IPS-15b (cell line): ENCODE measurements at regions not wholly inside any gene's neighbourhood (a gene's known extent, or its start where the extent isn't known, plus 50 kb on each side); places are given as distances from the start of the nearest gene placed in this dataset.

ENCODE experiments used
- H3K27me3 ChIP-seq: one replicate; pipeline ENCODE4 v1.6.1; 2013; ENCODE audit warnings: low read length; ENCODE audit not compliant: control insufficient read depth, insufficient read depth
- H3K36me3 ChIP-seq: one replicate; pipeline ENCODE4 v1.6.1; 2013; ENCODE audit warnings: low read length; ENCODE audit not compliant: control insufficient read depth, insufficient read depth
- H3K4me1 ChIP-seq: one replicate; pipeline ENCODE4 v1.6.1; 2013; ENCODE audit warnings: mild to moderate bottlenecking, low read length; ENCODE audit not compliant: control insufficient read depth, insufficient read depth
- H3K4me3 ChIP-seq: one replicate; pipeline ENCODE4 v1.5.1; 2013; ENCODE audit warnings: low read depth, low read length
- H3K9ac ChIP-seq: one replicate; pipeline ENCODE4 v1.6.1; 2013; ENCODE audit warnings: low read depth, mild to moderate bottlenecking, low read length
- H3K9me3 ChIP-seq: one replicate; pipeline ENCODE4 v1.6.1; 2013; ENCODE audit warnings: mild to moderate bottlenecking, low read length; ENCODE audit not compliant: control insufficient read depth, insufficient read depth

DNA sequence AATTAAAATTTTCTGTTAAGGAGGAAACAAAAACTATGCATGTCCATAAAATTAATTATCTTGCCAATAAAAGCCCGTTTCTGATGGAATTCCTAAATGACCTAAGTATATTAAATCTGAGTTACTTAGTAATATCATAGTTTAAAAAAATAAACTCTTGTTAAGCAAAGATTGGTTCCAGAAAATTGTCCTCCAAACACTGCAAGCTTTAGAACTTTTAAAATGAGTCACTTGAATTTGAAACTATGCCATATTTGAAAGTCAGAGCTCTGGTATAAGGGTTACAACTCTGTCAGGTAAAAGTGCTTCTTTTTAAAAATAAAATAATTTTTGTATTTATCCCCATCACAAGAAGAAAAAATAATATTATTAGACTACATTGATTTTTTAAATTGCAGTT is 409.5 kb downstream of the PLPP3 start:
- H3K36me3 ChIP-seq = no peaks in the 10 kb centered on the region
- no peak overlapping the region for H3K9ac ChIP-seq
- H3K27me3 ChIP-seq = no peaks in the 10 kb centered on the region
- H3K4me3 ChIP-seq = no peak overlapping the region
- H3K9me3 ChIP-seq = no peaks in the 10 kb centered on the region
- peaks cover 8% of the 10 kb centered on the region for H3K4me1 ChIP-seq

DNA sequence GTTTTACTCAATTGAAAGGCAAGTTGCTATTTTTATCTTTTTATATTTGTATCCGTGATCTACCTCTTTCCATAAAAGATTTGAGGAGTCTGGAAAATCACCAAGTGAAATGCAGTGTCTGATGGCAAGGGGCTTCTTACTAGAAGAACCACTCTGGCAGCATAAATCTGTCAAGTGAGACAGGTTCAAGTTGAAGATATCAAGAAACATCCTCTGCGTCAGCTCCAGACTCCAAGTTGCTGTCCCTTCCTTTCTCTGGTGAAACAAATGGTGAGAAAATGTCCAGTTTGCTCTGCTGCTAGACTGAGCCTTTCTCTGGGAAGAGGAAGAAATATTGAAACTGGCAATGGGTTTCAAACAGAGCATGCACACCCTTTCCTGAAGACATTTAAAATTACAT is 411.2 kb downstream of the PLPP3 start:
- Histone ChIP-seq H3K36me3 (no peaks in the 10 kb centered on the region), H3K9ac (no peak overlapping the region), H3K4me3 (no peak overlapping the region), H3K4me1 (peaks cover 8% of the 10 kb centered on the region), H3K27me3 (no peaks in the 10 kb centered on the region), H3K9me3 (no peaks in the 10 kb centered on the region)

DNA sequence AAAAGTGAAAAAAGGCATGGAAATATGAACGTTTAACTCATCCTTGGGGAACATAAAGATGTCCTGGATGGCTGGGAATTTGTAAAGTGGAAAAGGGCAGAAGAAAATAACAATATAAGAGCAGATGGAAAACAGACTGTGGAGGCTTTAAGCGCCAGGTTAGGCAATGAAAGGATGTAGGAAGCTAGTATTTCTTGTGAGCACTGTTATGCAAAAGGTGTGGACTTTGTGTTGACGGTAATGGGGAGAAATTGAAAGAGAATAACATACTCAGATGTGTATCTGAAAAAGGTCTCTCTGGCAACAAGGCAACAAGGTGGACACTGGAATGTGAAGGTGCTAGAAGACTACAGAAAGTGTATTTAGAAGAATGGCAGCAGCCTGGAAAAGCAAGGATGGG is 411.8 kb downstream of the PLPP3 start:
- no peaks in the 10 kb centered on the region for H3K36me3 ChIP-seq
- H3K4me1 ChIP-seq = peaks cover 8% of the 10 kb centered on the region
- H3K4me3 ChIP-seq = no peak overlapping the region
- no peak overlapping the region for H3K9ac ChIP-seq
- H3K27me3 ChIP-seq = no peaks in the 10 kb centered on the region
- no peaks in the 10 kb centered on the region for H3K9me3 ChIP-seq

DNA sequence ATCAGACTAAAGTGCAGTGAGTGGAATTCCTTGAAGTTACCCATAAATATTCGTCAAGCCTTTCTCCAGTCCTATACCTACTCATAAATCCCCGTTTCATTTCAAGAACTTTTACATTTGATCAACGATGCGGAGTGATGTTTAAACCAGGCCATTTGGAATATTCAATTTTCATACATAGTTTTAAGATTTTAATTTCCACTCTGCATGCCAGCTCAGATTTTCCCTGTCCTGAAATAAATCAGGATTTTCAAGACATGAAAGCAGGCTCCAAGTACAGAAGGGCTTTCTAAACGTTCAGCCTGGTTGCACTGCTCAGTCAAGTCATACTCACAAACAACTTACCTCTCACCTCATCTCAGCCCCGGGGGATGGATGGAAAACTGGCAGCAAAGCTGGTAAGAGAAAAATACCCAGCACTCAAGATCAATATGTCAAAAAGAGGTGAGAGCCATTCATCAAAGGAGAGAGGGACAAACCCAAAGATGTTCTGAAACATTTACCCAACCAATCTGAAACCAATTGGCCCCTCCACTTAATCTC is 418.5 kb downstream of the PLPP3 start:
- Histone ChIP-seq H3K4me3 (no peak overlapping the region), H3K9me3 (no peaks in the 10 kb centered on the region), H3K4me1 (no peaks in the 10 kb centered on the region), H3K27me3 (no peaks in the 10 kb centered on the region), H3K9ac (no peak overlapping the region), H3K36me3 (no peaks in the 10 kb centered on the region)

DNA sequence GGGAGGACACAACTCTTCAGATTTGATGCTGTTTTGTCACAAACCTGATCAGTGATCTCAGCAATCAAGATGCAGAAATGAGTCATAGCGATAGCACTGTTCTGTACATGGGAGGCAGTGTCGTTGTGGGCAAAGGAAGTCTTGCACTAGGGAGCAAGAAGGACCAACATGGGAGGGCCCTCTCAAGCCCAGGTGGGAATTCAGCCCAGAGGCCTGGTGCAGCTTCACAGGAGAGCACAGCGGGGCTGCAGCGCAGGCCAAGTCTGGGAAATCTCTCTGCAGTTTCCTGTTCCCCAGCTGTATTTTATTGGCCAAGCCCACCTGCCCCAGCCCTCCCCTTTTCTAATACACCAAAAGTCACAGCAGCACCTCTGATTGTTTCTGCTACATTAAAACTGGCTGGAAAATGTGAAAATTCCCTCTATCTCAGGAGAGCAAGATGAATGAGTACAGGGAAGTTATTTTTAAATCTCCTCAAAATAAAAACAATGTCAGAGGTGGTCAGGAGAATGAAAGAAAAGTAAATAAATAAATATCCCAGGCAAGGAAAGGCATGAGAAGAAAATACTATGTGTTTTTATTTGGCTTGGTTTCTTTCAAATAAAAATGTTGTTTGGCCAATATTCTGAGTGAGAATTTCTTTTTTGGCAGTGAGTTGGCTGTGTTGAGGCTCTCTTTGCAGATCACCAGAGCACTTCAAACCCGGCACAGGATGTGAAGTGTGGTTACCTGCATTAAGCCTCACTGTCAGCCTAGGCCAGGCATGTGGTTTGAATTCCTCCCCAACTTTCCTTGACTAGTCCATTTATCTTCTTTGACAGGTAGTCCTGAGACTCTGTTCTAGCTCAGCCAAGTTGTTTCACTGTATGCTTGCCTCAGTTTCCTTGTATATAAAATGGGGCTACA is 422.1 kb downstream of the PLPP3 start:
- H3K9me3 ChIP-seq = no peaks in the 10 kb centered on the region
- no peaks in the 10 kb centered on the region for H3K27me3 ChIP-seq
- no peak overlapping the region for H3K9ac ChIP-seq
- H3K4me3 ChIP-seq = no peak overlapping the region
- H3K36me3 ChIP-seq = no peaks in the 10 kb centered on the region
- no peaks in the 10 kb centered on the region for H3K4me1 ChIP-seq

DNA sequence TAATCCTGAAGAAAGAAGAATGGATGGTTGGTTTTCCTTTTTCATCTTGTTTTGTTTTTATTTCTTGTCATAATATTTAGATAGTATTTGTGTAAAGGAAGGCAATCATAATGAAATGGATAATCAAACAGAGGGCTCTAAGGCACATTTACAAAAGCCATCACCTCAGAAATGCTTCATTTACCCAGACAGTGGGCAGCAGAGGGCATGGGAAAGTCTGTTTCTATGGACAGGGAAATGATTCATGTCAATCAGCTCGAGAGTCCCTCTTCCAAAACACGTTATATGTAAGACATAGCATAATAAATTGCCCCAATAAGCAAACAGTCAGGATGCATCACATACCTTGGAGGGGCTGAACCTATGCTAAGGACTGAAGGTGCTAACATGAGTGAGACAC is 426.1 kb downstream of the PLPP3 start:
- Histone ChIP-seq H3K9ac (no peak overlapping the region), H3K4me3 (no peak overlapping the region), H3K9me3 (no peaks in the 10 kb centered on the region), H3K4me1 (no peaks in the 10 kb centered on the region), H3K27me3 (no peaks in the 10 kb centered on the region), H3K36me3 (no peaks in the 10 kb centered on the region)

DNA sequence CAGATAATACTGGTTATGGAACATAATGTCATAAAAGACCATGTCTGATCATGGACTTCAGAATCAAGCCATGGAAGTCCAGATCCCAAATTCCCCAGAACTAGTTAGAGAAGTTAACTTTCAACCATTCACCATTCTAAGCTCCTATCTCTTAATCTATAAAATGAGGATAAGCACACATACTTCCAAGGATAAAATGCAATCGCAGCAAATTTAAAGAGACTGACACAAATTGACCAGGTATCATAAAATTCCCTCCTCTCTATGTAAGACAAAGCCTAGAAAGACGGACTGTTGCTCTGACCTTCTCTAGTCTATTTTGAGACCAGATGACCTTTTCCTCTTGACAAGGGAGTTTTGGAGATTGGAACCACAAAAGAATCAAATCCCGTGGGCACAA is 426.7 kb downstream of the PLPP3 start:
- H3K36me3 ChIP-seq = no peaks in the 10 kb centered on the region
- H3K9ac ChIP-seq = no peak overlapping the region
- H3K27me3 ChIP-seq = no peaks in the 10 kb centered on the region
- H3K4me1 ChIP-seq = no peaks in the 10 kb centered on the region
- no peaks in the 10 kb centered on the region for H3K9me3 ChIP-seq
- no peak overlapping the region for H3K4me3 ChIP-seq

DNA sequence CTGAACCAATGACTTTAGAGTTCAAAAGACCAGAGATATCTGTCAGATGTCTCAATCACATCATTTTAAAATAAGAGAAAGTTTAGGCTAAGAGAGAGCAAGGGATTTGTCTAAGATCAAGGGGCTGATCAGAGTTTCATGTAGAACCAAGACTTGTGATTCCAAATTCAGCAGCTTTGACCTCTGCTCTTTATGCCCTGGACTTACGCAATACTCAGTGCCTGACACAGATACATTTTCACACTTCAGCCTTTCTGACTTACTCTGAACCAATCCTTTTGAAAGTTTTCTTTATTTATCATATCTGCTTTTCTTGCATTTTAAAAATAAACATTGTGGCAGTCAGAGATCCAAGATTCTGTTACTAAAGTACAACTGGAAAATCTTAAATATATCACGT is 428.0 kb downstream of the PLPP3 start:
- H3K36me3 ChIP-seq = no peaks in the 10 kb centered on the region
- H3K4me1 ChIP-seq = no peaks in the 10 kb centered on the region
- H3K27me3 ChIP-seq = no peaks in the 10 kb centered on the region
- H3K9me3 ChIP-seq = no peaks in the 10 kb centered on the region
- no peak overlapping the region for H3K4me3 ChIP-seq
- no peak overlapping the region for H3K9ac ChIP-seq

DNA sequence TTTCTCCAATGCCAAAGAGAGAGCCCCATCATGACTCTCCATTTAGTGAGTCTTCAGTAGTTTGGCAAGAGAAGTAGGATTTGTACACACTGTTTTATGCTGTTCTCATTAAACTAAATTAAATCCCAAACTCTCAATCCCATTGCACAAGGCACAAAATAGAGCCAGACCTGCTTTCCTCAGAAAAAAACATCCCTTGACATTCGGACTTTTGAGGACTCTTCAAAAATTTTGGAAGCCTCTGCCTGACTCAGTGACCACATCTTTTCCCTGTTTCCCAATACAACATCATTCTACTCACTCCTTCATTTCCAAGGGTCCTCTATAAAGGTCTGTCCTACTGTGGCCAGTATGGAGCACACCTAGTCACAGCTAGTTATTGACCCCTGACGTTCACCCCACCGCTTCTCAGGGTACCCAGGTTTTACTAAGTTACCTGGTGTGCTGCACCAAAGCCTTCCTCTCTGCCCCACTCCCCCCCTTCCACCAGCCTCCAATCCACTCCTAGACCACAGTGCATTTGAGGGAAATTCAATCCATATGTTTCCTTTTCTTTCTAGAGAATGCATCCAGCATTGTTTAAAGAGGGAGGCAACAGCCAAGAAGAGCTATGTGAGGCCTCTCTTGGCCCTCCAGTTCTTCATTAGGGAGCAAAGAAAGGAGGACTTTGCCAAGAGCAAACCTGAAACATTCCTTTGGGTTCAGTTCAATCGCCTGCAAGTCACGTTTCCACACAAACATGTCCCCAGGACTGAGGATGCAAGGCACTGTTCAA is 428.7 kb downstream of the PLPP3 start:
- no peaks in the 10 kb centered on the region for H3K4me1 ChIP-seq
- H3K36me3 ChIP-seq = no peaks in the 10 kb centered on the region
- H3K4me3 ChIP-seq = no peak overlapping the region
- H3K27me3 ChIP-seq = no peaks in the 10 kb centered on the region
- no peak overlapping the region for H3K9ac ChIP-seq
- H3K9me3 ChIP-seq = no peaks in the 10 kb centered on the region

DNA sequence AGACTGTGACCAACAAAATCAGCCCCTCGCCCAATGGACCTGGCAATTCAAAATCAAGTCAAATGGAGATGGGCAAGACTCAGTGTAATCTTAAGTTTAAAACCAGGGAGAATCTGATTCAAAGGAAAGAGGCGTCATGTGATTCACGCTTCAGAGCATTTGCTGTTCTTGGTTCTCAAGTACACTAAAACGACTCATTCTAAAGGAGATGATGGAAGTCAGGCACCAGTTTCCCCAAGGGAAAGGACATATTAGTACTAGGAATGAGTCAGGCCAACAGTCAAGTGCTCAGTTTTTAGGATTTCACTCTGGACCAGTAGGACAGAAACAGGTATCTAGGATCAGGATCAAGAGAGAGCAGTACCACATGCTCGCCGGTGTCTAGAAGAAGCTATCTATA is 429.6 kb downstream of the PLPP3 start:
- Histone ChIP-seq H3K4me3 (no peak overlapping the region), H3K9ac (no peak overlapping the region), H3K9me3 (no peaks in the 10 kb centered on the region), H3K4me1 (no peaks in the 10 kb centered on the region), H3K36me3 (no peaks in the 10 kb centered on the region), H3K27me3 (no peaks in the 10 kb centered on the region)

DNA sequence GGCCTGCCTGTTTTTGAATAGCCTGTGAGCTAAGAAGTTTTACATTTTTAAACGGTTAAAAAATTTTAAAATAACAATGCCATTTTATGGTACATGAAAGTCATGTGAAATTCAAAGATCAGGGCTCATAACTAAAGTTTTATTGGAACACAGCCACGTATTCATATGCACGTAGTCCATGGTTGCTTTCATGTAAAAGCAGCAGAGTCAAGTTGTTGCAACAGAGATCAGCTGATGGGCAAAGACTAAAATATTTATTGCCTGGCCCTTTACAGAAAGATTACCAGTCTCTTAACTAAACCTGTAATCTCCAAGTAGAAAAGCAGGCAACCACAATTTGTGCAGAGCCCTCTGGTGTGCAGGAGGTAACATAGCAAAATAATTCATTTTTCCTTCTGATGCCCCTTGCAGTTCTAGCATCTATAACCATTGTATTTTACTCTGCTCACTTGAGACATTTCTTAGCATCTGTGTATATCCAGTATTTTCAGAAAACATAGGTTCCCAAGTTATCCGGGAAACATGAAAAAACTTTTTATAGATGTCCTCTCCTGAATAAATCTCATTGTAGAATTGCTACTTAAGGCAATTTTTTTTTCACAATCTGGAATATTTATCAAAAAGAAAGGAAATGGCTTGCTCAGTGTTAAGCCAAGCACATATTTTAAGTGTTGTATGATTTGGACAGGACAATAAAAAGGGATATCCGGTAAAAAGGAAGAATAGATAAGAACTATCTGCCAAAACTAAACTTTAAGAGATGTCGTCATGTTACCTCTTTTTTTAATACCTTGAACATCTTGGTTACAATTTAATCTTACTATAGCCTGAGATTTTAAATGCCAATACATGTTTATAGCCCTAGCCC is 430.8 kb downstream of the PLPP3 start:
- H3K36me3 ChIP-seq = no peaks in the 10 kb centered on the region
- no peaks in the 10 kb centered on the region for H3K4me1 ChIP-seq
- H3K9ac ChIP-seq = no peak overlapping the region
- no peak overlapping the region for H3K4me3 ChIP-seq
- no peaks in the 10 kb centered on the region for H3K9me3 ChIP-seq
- no peaks in the 10 kb centered on the region for H3K27me3 ChIP-seq
